SK-N-SH (cell line): ENCODE measurements at regions not wholly inside any gene's neighbourhood (a gene's known extent, or its start where the extent isn't known, plus 50 kb on each side); places are given as distances from the start of the nearest gene placed in this dataset.

Experiments used
- CTCF ChIA-PET: fragments of 300-600, 350-600 bp; formaldehyde crosslinking; extraction: SDS; loops from one replicate; lab custom pipeline; 2021; lab: Yijun Ruan, JAX
- POLR2A ChIA-PET: fragments of 350-600 bp; sonication (Branson Sonifier 250); formaldehyde crosslinking; extraction: SDS; loops from one replicate; lab custom pipeline; 2020; ENCODE audit warnings: antibody characterized with exemption, inconsistent platforms; lab: Yijun Ruan, JAX
- DNase-seq: peaks from one replicate; pipeline ENCODE4 v3.0.0; 2012
- H2AFZ ChIP-seq: fragments of 200-600 bp; sonication (generic); 2 replicates; pipeline ENCODE4 v1.8.1; 2016; ENCODE audit warnings: antibody characterized with exemption, mild to moderate bottlenecking, low read depth
- H3F3A ChIP-seq: fragments of 200-600 bp; sonication (generic); replicated peaks from 2 replicates; pipeline ENCODE3; 2016; ENCODE audit warnings: antibody characterized with exemption, mild to moderate bottlenecking; ENCODE audit not compliant: insufficient read depth
- H3K27ac ChIP-seq, 2 experiments: fragments of 200-500 bp in 1 of 2; fragments of 200-600 bp in 1 of 2; sonication (Bioruptor generic) in 1 of 2; sonication (generic), shearing (Covaris generic) in 1 of 2; 2 replicates each; pipeline versions ENCODE4 v1.5.1 to v1.6.1; 2014 to 2016; ENCODE audit warnings: low read depth in 2 of 2, inconsistent platforms in 1 of 2, low read length in 1 of 2, mild to moderate bottlenecking in 1 of 2, mixed read lengths in 1 of 2
- H3K27me3 ChIP-seq: fragments of 200-600 bp; sonication (generic), shearing (Covaris generic); 2 replicates; pipeline ENCODE4 v1.6.1; 2016; ENCODE audit warnings: mixed run types; ENCODE audit not compliant: insufficient read depth
- H3K36me3 ChIP-seq, 2 experiments: fragments of 200-500 bp in 1 of 2; fragments of 200-600 bp in 1 of 2; sonication (Bioruptor generic) in 1 of 2; sonication (generic) in 1 of 2; replicated peaks in 1 of 2; 2 replicates each; pipeline versions ENCODE3 to v1.5.1; 2014 to 2016; ENCODE audit warnings: low read length in 1 of 2, mild to moderate bottlenecking in 1 of 2; ENCODE audit not compliant: insufficient read depth in 2 of 2, control insufficient read depth in 1 of 2
- H3K4me1 ChIP-seq, 2 experiments: fragments of 200-500 bp in 1 of 2; fragments of 200-600 bp in 1 of 2; sonication (Bioruptor generic) in 1 of 2; sonication (generic), shearing (Covaris generic) in 1 of 2; 2 replicates each; pipeline versions ENCODE4 v1.5.1 to v1.6.1; 2014 to 2016; ENCODE audit warnings: low read depth in 1 of 2, low read length in 1 of 2, mixed run types in 1 of 2; ENCODE audit not compliant: insufficient read depth in 2 of 2, control insufficient read depth in 1 of 2
- H3K4me2 ChIP-seq: fragments of 200-600 bp; sonication (generic), shearing (Covaris generic); 2 replicates; pipeline ENCODE4 v1.6.1; 2017; ENCODE audit warnings: mixed run types
- H3K4me3 ChIP-seq, 2 experiments: fragments of 200-500 bp in 1 of 2; fragments of 200-600 bp in 1 of 2; sonication (Bioruptor generic) in 1 of 2; sonication (generic), shearing (Covaris generic) in 1 of 2; 2 replicates each; pipeline versions ENCODE4 v1.5.1 to v1.8.1; 2014 to 2016; ENCODE audit warnings: low read depth in 2 of 2, inconsistent platforms in 1 of 2, low read length in 1 of 2, mild to moderate bottlenecking in 1 of 2, mixed read lengths in 1 of 2, moderate library complexity in 1 of 2
- H3K79me2 ChIP-seq: fragments of 200-600 bp; sonication (generic); 2 replicates; pipeline ENCODE4 v1.8.1; 2017; ENCODE audit warnings: mild to moderate bottlenecking; ENCODE audit not compliant: insufficient read depth
- H3K9ac ChIP-seq: fragments of 200-600 bp; sonication (generic); 2 replicates; pipeline ENCODE4 v1.6.1; 2017; ENCODE audit warnings: mixed run types
- H3K9me2 ChIP-seq: fragments of 200-600 bp; sonication (generic); 2 replicates; pipeline ENCODE4 v1.6.1; 2017; ENCODE audit warnings: mixed run types
- H3K9me3 ChIP-seq: fragments of 200-600 bp; sonication (generic); 2 replicates; pipeline ENCODE4 v1.6.1; 2017; ENCODE audit warnings: mixed run types, mild to moderate bottlenecking, moderate library complexity
- H4K20me1 ChIP-seq: fragments of 200-600 bp; sonication (generic); 2 replicates; pipeline ENCODE4 v1.6.1; 2017; ENCODE audit warnings: mild to moderate bottlenecking, mixed run types; ENCODE audit not compliant: insufficient read depth
- ELF1 ChIP-seq: IDR thresholded peaks from 2 replicates; pipeline ENCODE4 v1.4.0; 2012
- EP300 ChIP-seq, 2 experiments: IDR thresholded peaks; 2 replicates each; pipeline versions ENCODE4 v1.4.0 to v1.6.1; 2012; ENCODE audit warnings: borderline replicate concordance in 1 of 2, low read depth in 1 of 2, low read length in 1 of 2
- EZH2phosphoT487 ChIP-seq: fragments of 200-600 bp; sonication (generic); IDR thresholded peaks from 2 replicates; pipeline ENCODE4 v1.6.1; 2017; ENCODE audit warnings: low read depth, mixed run types, mild to moderate bottlenecking, antibody characterized with exemption, moderate library complexity, borderline replicate concordance
- FOXM1 ChIP-seq: IDR thresholded peaks from 2 replicates; pipeline ENCODE4 v1.4.0; 2012; ENCODE audit warnings: low read depth, mild to moderate bottlenecking
- GATA2 ChIP-seq: sonication (generic); formaldehyde crosslinking; IDR thresholded peaks from 2 replicates; pipeline ENCODE4 v1.5.0; 2020; ENCODE audit warnings: mild to moderate bottlenecking, missing genetic modification reagents
- RCOR1 ChIP-seq: fragments of 150-350 bp; IDR thresholded peaks from 2 replicates; pipeline ENCODE4 v1.6.1; 2017; ENCODE audit warnings: antibody characterized with exemption, low read length
- RFX5 ChIP-seq: IDR thresholded peaks from 2 replicates; pipeline ENCODE4 v1.6.1; 2012; ENCODE audit warnings: mild to moderate bottlenecking, improper control_type of control experiment, low read length
- SMC3 ChIP-seq: IDR thresholded peaks from 2 replicates; pipeline ENCODE4 v1.6.1; 2012; ENCODE audit warnings: low read depth, low read length, improper control_type of control experiment
- TAF1 ChIP-seq: IDR thresholded peaks from 2 replicates; pipeline ENCODE4 v1.6.1; 2012; ENCODE audit warnings: low read depth, mild to moderate bottlenecking, low read length, moderate library complexity, borderline replicate concordance
- TCF12 ChIP-seq: IDR thresholded peaks from 2 replicates; pipeline ENCODE4 v1.4.0; 2012
- YY1 ChIP-seq: IDR thresholded peaks from 2 replicates; pipeline ENCODE4 v1.4.0; 2012; ENCODE audit warnings: low read depth, mild to moderate bottlenecking
- WGBS: methylation state at CpG from one replicate; pipeline ENCODE4 v1.1.6; 2017; ENCODE audit warnings: low lambda C conversion rate; 5-methylcytosine and 5-hydroxymethylcytosine counted together
- TF ChIP-seq, protein P1 (sequence below): fragments of 200-600 bp; sonication (generic); IDR thresholded peaks from 2 replicates; pipeline ENCODE4 v1.6.1; 2017; ENCODE audit warnings: antibody characterized with exemption, mild to moderate bottlenecking, moderate library complexity
- TF ChIP-seq, protein P2 (sequence below): fragments of 150-350 bp; IDR thresholded peaks from 2 replicates; pipeline ENCODE4 v1.6.1; 2017; ENCODE audit warnings: antibody characterized with exemption, low read length, low read depth, borderline replicate concordance
- TF ChIP-seq, protein P3 (sequence below): IDR thresholded peaks from 2 replicates; pipeline ENCODE4; 2012

DNA sequence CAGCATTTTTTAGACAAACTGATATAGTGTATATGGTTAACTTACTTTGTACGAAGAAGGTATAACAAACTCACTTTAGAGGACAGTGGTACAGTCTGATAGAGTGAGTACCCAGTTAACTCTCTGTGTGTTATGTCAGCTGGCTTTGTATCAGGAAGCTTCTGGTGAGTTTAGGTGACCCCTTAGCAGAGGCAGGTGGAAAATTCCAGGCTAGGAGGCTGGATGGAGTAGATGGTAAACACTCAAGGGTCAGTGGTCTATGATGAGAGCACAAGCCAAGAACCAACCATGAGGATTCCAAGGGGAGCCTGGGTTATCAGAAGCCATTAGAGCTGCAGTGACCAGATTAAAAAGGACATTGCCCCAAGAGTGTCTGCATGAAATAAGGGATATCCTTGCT, 227.3 kb upstream of the CENPE start:
- TF ChIP-seq TCF12: no peak
- no peak for TF ChIP-seq GATA2
- no peak for TF ChIP-seq RFX5
- no peak for TF ChIP-seq TAF1
- no peak for TF ChIP-seq FOXM1
- no peak for TF ChIP-seq EZH2phosphoT487
- TF ChIP-seq YY1: no peak
- TF ChIP-seq, protein P1, sequence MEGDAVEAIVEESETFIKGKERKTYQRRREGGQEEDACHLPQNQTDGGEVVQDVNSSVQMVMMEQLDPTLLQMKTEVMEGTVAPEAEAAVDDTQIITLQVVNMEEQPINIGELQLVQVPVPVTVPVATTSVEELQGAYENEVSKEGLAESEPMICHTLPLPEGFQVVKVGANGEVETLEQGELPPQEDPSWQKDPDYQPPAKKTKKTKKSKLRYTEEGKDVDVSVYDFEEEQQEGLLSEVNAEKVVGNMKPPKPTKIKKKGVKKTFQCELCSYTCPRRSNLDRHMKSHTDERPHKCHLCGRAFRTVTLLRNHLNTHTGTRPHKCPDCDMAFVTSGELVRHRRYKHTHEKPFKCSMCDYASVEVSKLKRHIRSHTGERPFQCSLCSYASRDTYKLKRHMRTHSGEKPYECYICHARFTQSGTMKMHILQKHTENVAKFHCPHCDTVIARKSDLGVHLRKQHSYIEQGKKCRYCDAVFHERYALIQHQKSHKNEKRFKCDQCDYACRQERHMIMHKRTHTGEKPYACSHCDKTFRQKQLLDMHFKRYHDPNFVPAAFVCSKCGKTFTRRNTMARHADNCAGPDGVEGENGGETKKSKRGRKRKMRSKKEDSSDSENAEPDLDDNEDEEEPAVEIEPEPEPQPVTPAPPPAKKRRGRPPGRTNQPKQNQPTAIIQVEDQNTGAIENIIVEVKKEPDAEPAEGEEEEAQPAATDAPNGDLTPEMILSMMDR: no peak
- no peak for TF ChIP-seq SMC3
- TF ChIP-seq, protein P2, sequence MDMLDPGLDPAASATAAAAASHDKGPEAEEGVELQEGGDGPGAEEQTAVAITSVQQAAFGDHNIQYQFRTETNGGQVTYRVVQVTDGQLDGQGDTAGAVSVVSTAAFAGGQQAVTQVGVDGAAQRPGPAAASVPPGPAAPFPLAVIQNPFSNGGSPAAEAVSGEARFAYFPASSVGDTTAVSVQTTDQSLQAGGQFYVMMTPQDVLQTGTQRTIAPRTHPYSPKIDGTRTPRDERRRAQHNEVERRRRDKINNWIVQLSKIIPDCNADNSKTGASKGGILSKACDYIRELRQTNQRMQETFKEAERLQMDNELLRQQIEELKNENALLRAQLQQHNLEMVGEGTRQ: no peak
- TF ChIP-seq RCOR1: no peak
- TF ChIP-seq, protein P3, sequence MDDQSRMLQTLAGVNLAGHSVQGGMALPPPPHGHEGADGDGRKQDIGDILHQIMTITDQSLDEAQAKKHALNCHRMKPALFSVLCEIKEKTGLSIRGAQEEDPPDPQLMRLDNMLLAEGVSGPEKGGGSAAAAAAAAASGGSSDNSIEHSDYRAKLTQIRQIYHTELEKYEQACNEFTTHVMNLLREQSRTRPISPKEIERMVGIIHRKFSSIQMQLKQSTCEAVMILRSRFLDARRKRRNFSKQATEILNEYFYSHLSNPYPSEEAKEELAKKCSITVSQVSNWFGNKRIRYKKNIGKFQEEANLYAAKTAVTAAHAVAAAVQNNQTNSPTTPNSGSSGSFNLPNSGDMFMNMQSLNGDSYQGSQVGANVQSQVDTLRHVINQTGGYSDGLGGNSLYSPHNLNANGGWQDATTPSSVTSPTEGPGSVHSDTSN: no peak
- TF ChIP-seq ELF1: no peak
- TF ChIP-seq, all 33 proteins: peak for 0
- no peak for DNase-seq
- H3K4me2 ChIP-seq: no peak overlapping the region
- no peak overlapping the region for H3K9ac ChIP-seq
- 5% methylated on average over 1 of the region's 1 CpG for WGBS
- H3K27me3 ChIP-seq: no peaks in the 10 kb centered on the region
- H2AFZ ChIP-seq: 0 out of 2 replicates have a peak overlapping the region, but pooled peaks have one; percentile 3
- no peaks in the 10 kb centered on the region for H3K9me3 ChIP-seq
- H3K9me2 ChIP-seq: no peaks in the 10 kb centered on the region
- ChIA-PET POLR2A (no interaction called here), CTCF (no interaction called here)
- no peak overlapping the region for H3K27ac ChIP-seq
- H4K20me1 ChIP-seq: no peaks in the 10 kb centered on the region
- peaks cover 4% of the 10 kb centered on the region for H3F3A ChIP-seq
- no peak overlapping the region for H3K4me3 ChIP-seq
- no peaks in the 10 kb centered on the region for H3K36me3 ChIP-seq
- no peaks in the 10 kb centered on the region for H3K79me2 ChIP-seq
- no peaks in the 10 kb centered on the region; a peak in 1 of 4 replicates for H3K4me1 ChIP-seq

DNA sequence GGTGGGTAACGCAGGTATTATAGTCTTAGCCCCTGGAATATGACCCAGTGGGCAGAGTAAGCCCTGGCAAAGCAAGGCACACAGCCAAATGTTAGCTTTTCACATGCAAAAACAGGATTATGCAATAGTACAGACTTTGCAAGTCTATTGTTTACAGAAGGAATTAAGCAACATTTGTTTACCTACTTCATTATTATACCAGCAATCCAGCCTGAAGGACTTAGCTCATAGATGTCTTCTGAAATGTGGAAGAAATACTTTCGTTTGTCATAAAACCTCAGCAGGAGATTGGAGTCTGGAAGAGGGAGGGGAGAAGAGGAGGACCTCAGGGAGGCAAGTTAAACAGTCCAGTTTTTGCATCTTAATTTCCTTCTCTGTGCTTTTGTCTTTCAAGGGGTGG, 226.7 kb upstream of the CENPE start:
- H3K9me2 ChIP-seq: no peaks in the 10 kb centered on the region
- no peaks in the 10 kb centered on the region; a peak in 1 of 4 replicates for H3K4me1 ChIP-seq
- 6% methylated on average over 2 of the region's 2 CpGs for WGBS
- H4K20me1 ChIP-seq: no peaks in the 10 kb centered on the region
- no peak for DNase-seq
- no peak overlapping the region for H3K27ac ChIP-seq
- H3K9me3 ChIP-seq: no peaks in the 10 kb centered on the region
- 0 out of 2 replicates have a peak overlapping the region, but pooled peaks have one; percentile 3 for H2AFZ ChIP-seq
- no peak overlapping the region for H3K4me2 ChIP-seq
- POLR2A ChIA-PET: no interaction called here
- H3F3A ChIP-seq: peaks cover 4% of the 10 kb centered on the region
- H3K9ac ChIP-seq: no peak overlapping the region
- H3K4me3 ChIP-seq: no peak overlapping the region
- H3K36me3 ChIP-seq: no peaks in the 10 kb centered on the region
- H3K27me3 ChIP-seq: no peaks in the 10 kb centered on the region
- CTCF ChIA-PET: no interaction called here
- TF ChIP-seq EP300 (IDR thresholded peaks at IDR 0.05; ENCODE audit: borderline replicate concordance in 1 of 2, low read depth in 1 of 2, low read length in 1 of 2): no peak
- no peaks in the 10 kb centered on the region for H3K79me2 ChIP-seq
